HCT116 (cell line): ENCODE measurements at regions not wholly inside any gene's neighbourhood (a gene's known extent, or its start where the extent isn't known, plus 50 kb on each side); places are given as distances from the start of the nearest gene placed in this dataset.

Source experiments
- ATAC-seq: fragments of 200-7000 bp; cut with Tn5 transposase; 2 replicates; pipeline ENCODE4 v1.9.1; 2020; ENCODE audit warnings: mild to moderate bottlenecking, moderate library complexity
- BruUV-seq: library from RNA; stranded (reverse); fragments of 400-500 nt; replicated peaks from 2 replicates; lab custom pipeline; 2021; lab: Mats Ljungman, UMichigan
- CTCF ChIA-PET: fragments of 300-600 bp; sonication (Branson Sonifier 250); formaldehyde crosslinking; loops from one replicate; lab custom pipeline; 2021; ENCODE audit warnings: antibody characterized with exemption; lab: Charles Lee
- POLR2A ChIA-PET: fragments of 300-600, 350-600 bp; sonication (Branson Sonifier 250); formaldehyde crosslinking; loops from one replicate; lab custom pipeline; 2021; ENCODE audit warnings: antibody characterized with exemption; lab: Charles Lee
- RAD21 ChIA-PET, 2 experiments: fragments of 300-600 bp; sonication (Branson Sonifier 250); formaldehyde crosslinking; loops; one replicate each; lab custom pipeline; 2023; ENCODE audit warnings: low total read pairs in 2 of 2; ENCODE audit not compliant: uncharacterized antibody in 2 of 2, unreplicated experiment in 2 of 2, low non-redundant PET in 1 of 2; lab: Charles Lee
- DNase-seq: peaks from one replicate; pipeline ENCODE4 v3.0.0-alpha.2; 2010; ENCODE audit warnings: low read depth, low spot score
- H2AFZ ChIP-seq: fragments of 200-600 bp; shearing (Covaris generic), sonication (generic); 2 replicates; pipeline ENCODE4 v1.6.1; 2017; ENCODE audit warnings: low read depth, mixed run types, mixed read lengths, antibody characterized with exemption, low read length; ENCODE audit not compliant: poor library complexity, severe bottlenecking
- H3K27ac ChIP-seq: 2 replicates; pipeline ENCODE4 v1.5.1; 2012; ENCODE audit warnings: low read depth, low read length
- H3K27me3 ChIP-seq: fragments of 200-600 bp; sonication (generic); 2 replicates; pipeline ENCODE4 v1.6.1; 2016; ENCODE audit warnings: mixed run types, low read length, mixed read lengths; ENCODE audit not compliant: insufficient read depth
- H3K36me3 ChIP-seq, 2 experiments: fragments of 200-500 bp in 1 of 2; fragments of 200-600 bp in 1 of 2; sonication (Bioruptor generic) in 1 of 2; sonication (generic) in 1 of 2; 2 replicates each; pipeline versions ENCODE4 v1.5.1 to v1.6.1; 2014 to 2016; ENCODE audit warnings: low read length in 2 of 2, inconsistent platforms in 1 of 2, mixed read lengths in 1 of 2, mixed run types in 1 of 2; ENCODE audit not compliant: insufficient read depth in 2 of 2, control insufficient read depth in 1 of 2
- H3K4me1 ChIP-seq, 2 experiments: fragments of 200-600 bp in 1 of 2; sonication (generic) in 1 of 2; 2 replicates each; pipeline versions ENCODE4 v1.5.1 to v1.6.1; 2012 to 2017; ENCODE audit warnings: low read length in 2 of 2, inconsistent platforms in 1 of 2, mild to moderate bottlenecking in 1 of 2, mixed read lengths in 1 of 2, mixed run types in 1 of 2, moderate library complexity in 1 of 2; ENCODE audit not compliant: insufficient read depth in 2 of 2, control insufficient read depth in 1 of 2
- H3K4me2 ChIP-seq: fragments of 200-600 bp; sonication (generic); 2 replicates; pipeline ENCODE4 v1.6.1; 2017; ENCODE audit warnings: mixed run types, low read length, mixed read lengths
- H3K4me3 ChIP-seq, 2 experiments: fragments of 200-600 bp in 1 of 2; sonication (generic) in 1 of 2; replicated peaks in 1 of 2; 2 replicates each; pipeline ENCODE4 v1.5.1; 2011 to 2016; ENCODE audit warnings: low read length in 2 of 2, control low read depth in 1 of 2, low read depth in 1 of 2, mild to moderate bottlenecking in 1 of 2, mixed read lengths in 1 of 2, mixed run types in 1 of 2
- H3K79me2 ChIP-seq: fragments of 200-600 bp; sonication (generic); 2 replicates; pipeline ENCODE4 v1.6.1; 2017; ENCODE audit warnings: mild to moderate bottlenecking, mixed run types, low read length, moderate library complexity, mixed read lengths; ENCODE audit not compliant: insufficient read depth
- H3K9ac ChIP-seq: fragments of 200-600 bp; sonication (generic); 2 replicates; pipeline ENCODE4 v1.6.1; 2016; ENCODE audit warnings: low read length, mixed read lengths
- H3K9me2 ChIP-seq: fragments of 200-600 bp; sonication (generic), shearing (Covaris generic); 2 replicates; pipeline ENCODE4 v1.6.1; 2017; ENCODE audit warnings: mixed run types, mild to moderate bottlenecking, moderate library complexity; ENCODE audit not compliant: insufficient read depth
- H3K9me3 ChIP-seq, 2 experiments: fragments of 200-500 bp in 1 of 2; fragments of 200-600 bp in 1 of 2; sonication (Bioruptor generic) in 1 of 2; sonication (generic) in 1 of 2; 2 replicates each; pipeline ENCODE4 v1.6.1; 2014 to 2017; ENCODE audit warnings: low read length in 2 of 2, mixed read lengths in 2 of 2, inconsistent platforms in 1 of 2, low read depth in 1 of 2, mild to moderate bottlenecking in 1 of 2, mixed run types in 1 of 2, moderate library complexity in 1 of 2; ENCODE audit not compliant: control insufficient read depth in 1 of 2, insufficient read depth in 1 of 2
- H4K20me1 ChIP-seq: fragments of 200-600 bp; sonication (generic), shearing (Covaris generic); 2 replicates; pipeline ENCODE4 v1.6.1; 2017; ENCODE audit warnings: mixed run types, mild to moderate bottlenecking, moderate library complexity; ENCODE audit not compliant: insufficient read depth
- CBX3 ChIP-seq: IDR thresholded peaks from 2 replicates; pipeline ENCODE4 v1.6.1; 2012; ENCODE audit warnings: low read depth
- EGR1 ChIP-seq: IDR thresholded peaks from 2 replicates; pipeline ENCODE4 v1.6.1; 2012; ENCODE audit warnings: low read depth
- ELF1 ChIP-seq: IDR thresholded peaks from 2 replicates; pipeline ENCODE4 v1.6.1; 2012; ENCODE audit warnings: low read depth, borderline replicate concordance
- EZH2 ChIP-seq: fragments of 200-600 bp; sonication (generic); IDR thresholded peaks from 2 replicates; pipeline ENCODE4 v1.6.1; 2017; ENCODE audit warnings: antibody characterized with exemption, mixed run types
- JUND ChIP-seq: IDR thresholded peaks from 2 replicates; pipeline ENCODE4 v1.6.1; 2012
- POLR2A ChIP-seq: IDR thresholded peaks from 2 replicates; pipeline ENCODE4 v1.7.0; 2011; ENCODE audit warnings: borderline replicate concordance; ENCODE audit not compliant: insufficient read depth, insufficient read length; ENCODE audit errors: extremely low read depth
- SP1 ChIP-seq: IDR thresholded peaks from 2 replicates; pipeline ENCODE4 v1.6.1; 2012; ENCODE audit warnings: low read depth
- SRF ChIP-seq: IDR thresholded peaks from 2 replicates; pipeline ENCODE4 v1.6.1; 2012; ENCODE audit warnings: low read depth
- YY1 ChIP-seq: IDR thresholded peaks from 2 replicates; pipeline ENCODE4 v1.6.1; 2011; ENCODE audit warnings: low read length, low read depth, moderate library complexity, mild to moderate bottlenecking; ENCODE audit not compliant: insufficient replicate concordance; ENCODE audit errors: extremely low read depth
- ZNF274 ChIP-seq: fragments of 200-500 bp; sonication (Bioruptor generic); IDR thresholded peaks from 2 replicates; pipeline ENCODE4 v1.6.1; 2014; ENCODE audit warnings: mild to moderate bottlenecking, low read depth, low read length, inconsistent platforms
- intact Hi-C: fragments of 100-400 bp; cut with micrococcal nuclease; formaldehyde crosslinking; loops from 2 replicates; pipeline ENCODE4 v1.10.0; 2022
- TF ChIP-seq, protein P1 (sequence below), 3 experiments: fragments of 200-600 bp in 1 of 3; sonication (generic) in 1 of 3; IDR thresholded peaks in 2 of 3; conservative IDR thresholded peaks in 1 of 3; 2 replicates each; pipeline ENCODE4 v1.5.1; 2012 to 2017; ENCODE audit warnings: low read depth in 2 of 3, low read length in 2 of 3, antibody characterized with exemption in 1 of 3, borderline replicate concordance in 1 of 3, control low read depth in 1 of 3, mild to moderate bottlenecking in 1 of 3, mixed read lengths in 1 of 3, mixed run types in 1 of 3, moderate library complexity in 1 of 3; ENCODE audit not compliant: insufficient read depth in 1 of 3
- TF ChIP-seq, protein P2 (sequence below): IDR thresholded peaks from 2 replicates; pipeline ENCODE4 v1.6.1; 2012
- TF ChIP-seq, protein P3 (sequence below): IDR thresholded peaks from 2 replicates; pipeline ENCODE4 v1.6.1; 2012; ENCODE audit warnings: low read depth
- TF ChIP-seq, protein P4 (sequence below): IDR thresholded peaks from 2 replicates; pipeline ENCODE4 v1.6.1; 2012

DNA sequence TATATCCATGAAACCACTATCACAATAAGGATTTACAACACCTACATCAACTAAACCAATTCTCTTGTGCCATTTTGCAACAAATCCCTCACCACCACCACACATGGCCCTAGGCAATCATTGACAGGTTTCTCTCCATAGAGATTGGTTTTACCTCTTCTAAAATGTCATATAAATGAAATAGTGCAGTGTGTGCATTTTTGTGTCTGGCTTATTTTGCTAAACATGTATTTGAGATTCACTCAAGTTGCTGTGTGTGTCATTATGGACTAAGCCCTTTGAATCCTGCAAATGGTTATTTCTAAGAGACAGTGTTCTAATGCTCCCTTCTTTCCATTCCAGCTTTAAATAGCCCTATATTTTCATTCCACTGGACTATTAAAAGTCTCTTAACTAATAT lies 179.7 kb upstream of the LRRC7 start:
- CTCF ChIA-PET = no interaction called here
- DNase-seq (no peak), ATAC-seq (no peak)
- BruUV-seq = no TSS peak
- H3K27me3 ChIP-seq = no peaks in the 10 kb centered on the region
- intact Hi-C loops = no loop called here
- H3K9me2 ChIP-seq = no peaks in the 10 kb centered on the region
- no peak overlapping the region for H3K4me2 ChIP-seq
- no peak overlapping the region for H3K4me3 ChIP-seq
- no peaks in the 10 kb centered on the region for H3K79me2 ChIP-seq
- no peaks in the 10 kb centered on the region for H3K36me3 ChIP-seq
- H2AFZ ChIP-seq = no peak overlapping the region
- no peak overlapping the region for H3K27ac ChIP-seq
- RAD21 ChIA-PET = no interaction called here
- H3K9me3 ChIP-seq = no peaks in the 10 kb centered on the region
- no peaks in the 10 kb centered on the region for H3K4me1 ChIP-seq
- H4K20me1 ChIP-seq = no peaks in the 10 kb centered on the region
- no peak overlapping the region for H3K9ac ChIP-seq
- TF ChIP-seq, protein P1, sequence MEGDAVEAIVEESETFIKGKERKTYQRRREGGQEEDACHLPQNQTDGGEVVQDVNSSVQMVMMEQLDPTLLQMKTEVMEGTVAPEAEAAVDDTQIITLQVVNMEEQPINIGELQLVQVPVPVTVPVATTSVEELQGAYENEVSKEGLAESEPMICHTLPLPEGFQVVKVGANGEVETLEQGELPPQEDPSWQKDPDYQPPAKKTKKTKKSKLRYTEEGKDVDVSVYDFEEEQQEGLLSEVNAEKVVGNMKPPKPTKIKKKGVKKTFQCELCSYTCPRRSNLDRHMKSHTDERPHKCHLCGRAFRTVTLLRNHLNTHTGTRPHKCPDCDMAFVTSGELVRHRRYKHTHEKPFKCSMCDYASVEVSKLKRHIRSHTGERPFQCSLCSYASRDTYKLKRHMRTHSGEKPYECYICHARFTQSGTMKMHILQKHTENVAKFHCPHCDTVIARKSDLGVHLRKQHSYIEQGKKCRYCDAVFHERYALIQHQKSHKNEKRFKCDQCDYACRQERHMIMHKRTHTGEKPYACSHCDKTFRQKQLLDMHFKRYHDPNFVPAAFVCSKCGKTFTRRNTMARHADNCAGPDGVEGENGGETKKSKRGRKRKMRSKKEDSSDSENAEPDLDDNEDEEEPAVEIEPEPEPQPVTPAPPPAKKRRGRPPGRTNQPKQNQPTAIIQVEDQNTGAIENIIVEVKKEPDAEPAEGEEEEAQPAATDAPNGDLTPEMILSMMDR (IDR thresholded peaks at IDR 0.05 in 2 of 3, conservative IDR thresholded peaks at IDR 0.05 in 1 of 3; ENCODE audit: borderline replicate concordance in 1 of 3, insufficient read depth in 1 of 3, low read depth in 2 of 3, low read length in 2 of 3) = no peak
- TF ChIP-seq SRF = no peak
- no peak for TF ChIP-seq JUND
- TF ChIP-seq, protein P2, sequence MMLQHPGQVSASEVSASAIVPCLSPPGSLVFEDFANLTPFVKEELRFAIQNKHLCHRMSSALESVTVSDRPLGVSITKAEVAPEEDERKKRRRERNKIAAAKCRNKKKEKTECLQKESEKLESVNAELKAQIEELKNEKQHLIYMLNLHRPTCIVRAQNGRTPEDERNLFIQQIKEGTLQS = no peak
- no peak for TF ChIP-seq YY1
- no peak for TF ChIP-seq EZH2
- TF ChIP-seq SP1 = no peak
- no peak for TF ChIP-seq ELF1
- no peak for TF ChIP-seq CBX3
- POLR2A ChIA-PET = no interaction called here

DNA sequence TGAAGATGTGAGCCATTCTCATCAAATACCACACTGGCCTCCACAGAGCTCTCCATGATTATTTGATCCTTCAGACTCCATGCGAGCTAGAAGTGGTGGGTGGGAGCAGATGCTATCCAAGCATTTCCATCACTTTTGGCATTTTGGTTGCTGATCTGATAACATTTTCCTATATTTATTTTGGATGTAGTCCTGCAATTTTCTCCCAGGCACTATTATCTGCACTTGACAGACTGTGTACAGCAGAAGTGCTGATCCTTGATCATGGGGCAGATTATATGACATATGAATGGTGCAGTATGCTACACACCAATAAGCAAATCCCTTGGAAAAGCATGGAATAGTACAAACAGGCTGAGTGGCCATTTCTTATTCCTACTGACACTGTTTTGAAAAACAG lies 167.6 kb upstream of the LRRC7 start:
- ChIA-PET RAD21 (no interaction called here), CTCF (no interaction called here), POLR2A (no interaction called here)
- ATAC-seq (no peak), DNase-seq (no peak)
- Histone ChIP-seq H3K27ac (no peak overlapping the region), H3K4me1 (no peaks in the 10 kb centered on the region), H3K79me2 (no peaks in the 10 kb centered on the region), H3K4me3 (no peak overlapping the region), H2AFZ (no peak overlapping the region), H3K9ac (no peak overlapping the region), H3K4me2 (no peak overlapping the region), H3K9me3 (no peaks in the 10 kb centered on the region), H3K27me3 (peaks cover 5% of the 10 kb centered on the region; the same call in 1 of the 2 replicates), H3K36me3 (no peaks in the 10 kb centered on the region), H4K20me1 (no peaks in the 10 kb centered on the region), H3K9me2 (no peaks in the 10 kb centered on the region)
- intact Hi-C loops = no loop called here
- BruUV-seq = no TSS peak
- TF ChIP-seq, protein P3, sequence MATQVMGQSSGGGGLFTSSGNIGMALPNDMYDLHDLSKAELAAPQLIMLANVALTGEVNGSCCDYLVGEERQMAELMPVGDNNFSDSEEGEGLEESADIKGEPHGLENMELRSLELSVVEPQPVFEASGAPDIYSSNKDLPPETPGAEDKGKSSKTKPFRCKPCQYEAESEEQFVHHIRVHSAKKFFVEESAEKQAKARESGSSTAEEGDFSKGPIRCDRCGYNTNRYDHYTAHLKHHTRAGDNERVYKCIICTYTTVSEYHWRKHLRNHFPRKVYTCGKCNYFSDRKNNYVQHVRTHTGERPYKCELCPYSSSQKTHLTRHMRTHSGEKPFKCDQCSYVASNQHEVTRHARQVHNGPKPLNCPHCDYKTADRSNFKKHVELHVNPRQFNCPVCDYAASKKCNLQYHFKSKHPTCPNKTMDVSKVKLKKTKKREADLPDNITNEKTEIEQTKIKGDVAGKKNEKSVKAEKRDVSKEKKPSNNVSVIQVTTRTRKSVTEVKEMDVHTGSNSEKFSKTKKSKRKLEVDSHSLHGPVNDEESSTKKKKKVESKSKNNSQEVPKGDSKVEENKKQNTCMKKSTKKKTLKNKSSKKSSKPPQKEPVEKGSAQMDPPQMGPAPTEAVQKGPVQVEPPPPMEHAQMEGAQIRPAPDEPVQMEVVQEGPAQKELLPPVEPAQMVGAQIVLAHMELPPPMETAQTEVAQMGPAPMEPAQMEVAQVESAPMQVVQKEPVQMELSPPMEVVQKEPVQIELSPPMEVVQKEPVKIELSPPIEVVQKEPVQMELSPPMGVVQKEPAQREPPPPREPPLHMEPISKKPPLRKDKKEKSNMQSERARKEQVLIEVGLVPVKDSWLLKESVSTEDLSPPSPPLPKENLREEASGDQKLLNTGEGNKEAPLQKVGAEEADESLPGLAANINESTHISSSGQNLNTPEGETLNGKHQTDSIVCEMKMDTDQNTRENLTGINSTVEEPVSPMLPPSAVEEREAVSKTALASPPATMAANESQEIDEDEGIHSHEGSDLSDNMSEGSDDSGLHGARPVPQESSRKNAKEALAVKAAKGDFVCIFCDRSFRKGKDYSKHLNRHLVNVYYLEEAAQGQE = no peak
- TF ChIP-seq POLR2A = no peak
- TF ChIP-seq SP1 = no peak
- TF ChIP-seq EGR1 = no peak
- TF ChIP-seq ZNF274 = no peak
- TF ChIP-seq, protein P4, sequence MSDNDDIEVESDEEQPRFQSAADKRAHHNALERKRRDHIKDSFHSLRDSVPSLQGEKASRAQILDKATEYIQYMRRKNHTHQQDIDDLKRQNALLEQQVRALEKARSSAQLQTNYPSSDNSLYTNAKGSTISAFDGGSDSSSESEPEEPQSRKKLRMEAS = no peak
